SH-SY5Y (cell line): ENCODE measurements at regions not wholly inside any gene's neighbourhood (a gene's known extent, or its start where the extent isn't known, plus 50 kb on each side); places are given as distances from the start of the nearest gene placed in this dataset.

ENCODE experiments used
- GATA2 ChIP-seq: IDR thresholded peaks from 2 replicates; pipeline ENCODE4 v1.6.1; 2011; ENCODE audit warnings: mild to moderate bottlenecking, low read depth, low read length
- GATA3 ChIP-seq: IDR thresholded peaks from 2 replicates; pipeline ENCODE4 v1.6.1; 2011; ENCODE audit warnings: low read depth, mild to moderate bottlenecking, low read length, moderate library complexity

- TF ChIP-seq GATA2: no peak
- TF ChIP-seq GATA3: no peak
Observed at GRCh38 chr2:17416884-17417391, 101.3 kb downstream of the RAD51AP2 start.
